Liver (tissue), 8 donors: ENCODE measurements at regions not wholly inside any gene's neighbourhood (a gene's known extent, or its start where the extent isn't known, plus 50 kb on each side); places are given as distances from the start of the nearest gene placed in this dataset.

Experiments
- DNase-seq: peaks from one replicate; pipeline ENCODE4 v3.0.0-alpha.2; 2017; ENCODE audit warnings: low spot score
- H3K27ac ChIP-seq, 2 donors: one replicate each; pipeline ENCODE4 v1.7.0; 2013; ENCODE audit warnings: inconsistent platforms in 2 of 2, low read length in 2 of 2, control low read depth in 1 of 2, low read depth in 1 of 2, mild to moderate bottlenecking in 1 of 2
- H3K27me3 ChIP-seq, 4 donors: one replicate each; pipeline versions ENCODE4 v1.6.1 to v1.7.0; 2013; ENCODE audit warnings: low read length in 3 of 4, inconsistent platforms in 1 of 4, mild to moderate bottlenecking in 1 of 4, moderate library complexity in 1 of 4; ENCODE audit not compliant: control insufficient read depth in 4 of 4, insufficient read depth in 4 of 4
- H3K36me3 ChIP-seq, 4 donors: one replicate each; pipeline versions ENCODE4 v1.6.1 to v1.7.0; 2013; ENCODE audit warnings: low read length in 3 of 4, mild to moderate bottlenecking in 3 of 4, low read depth in 1 of 4, moderate library complexity in 1 of 4; ENCODE audit not compliant: control insufficient read depth in 4 of 4, insufficient read depth in 3 of 4
- H3K4me1 ChIP-seq, 4 donors: one replicate each; pipeline versions ENCODE4 v1.6.1 to v1.7.0; 2013; ENCODE audit warnings: low read length in 3 of 4, mild to moderate bottlenecking in 3 of 4, moderate library complexity in 1 of 4; ENCODE audit not compliant: control insufficient read depth in 4 of 4, insufficient read depth in 4 of 4
- H3K4me3 ChIP-seq, 3 donors: one replicate each; pipeline versions ENCODE4 v1.6.1 to v1.7.0; 2013; ENCODE audit warnings: low read length in 3 of 3, control low read depth in 1 of 3, low read depth in 1 of 3, mild to moderate bottlenecking in 1 of 3
- H3K9ac ChIP-seq, 2 donors: one replicate each; pipeline ENCODE4 v1.7.0; 2013; ENCODE audit warnings: low read length in 2 of 2, mild to moderate bottlenecking in 2 of 2, moderate library complexity in 2 of 2, control low read depth in 1 of 2, low read depth in 1 of 2
- H3K9me3 ChIP-seq, 4 donors: one replicate each; pipeline versions ENCODE4 v1.6.1 to v1.7.0; 2013; ENCODE audit warnings: low read length in 3 of 4; ENCODE audit not compliant: control insufficient read depth in 4 of 4
- EGR1 ChIP-seq, 2 donors: IDR thresholded peaks; 2 replicates each; pipeline ENCODE4 v1.6.1; 2016 to 2018; ENCODE audit warnings: antibody characterized with exemption in 2 of 2, low read depth in 2 of 2
- FOXA1 ChIP-seq: IDR thresholded peaks from 2 replicates; pipeline ENCODE4 v1.6.1; 2016; ENCODE audit warnings: antibody characterized with exemption
- FOXA2 ChIP-seq: IDR thresholded peaks from 2 replicates; pipeline ENCODE4 v1.6.1; 2016; ENCODE audit warnings: antibody characterized with exemption
- GABPA ChIP-seq, 2 donors: IDR thresholded peaks in 1 of 2; conservative IDR thresholded peaks in 1 of 2; 2 replicates each; pipeline ENCODE4 v1.6.1; 2016; ENCODE audit warnings: antibody characterized with exemption in 2 of 2, mild to moderate bottlenecking in 1 of 2, moderate library complexity in 1 of 2
- HNF4A ChIP-seq, 2 donors: conservative IDR thresholded peaks; 2 replicates each; pipeline ENCODE4 v1.6.1; 2016; ENCODE audit warnings: antibody characterized with exemption in 2 of 2, mild to moderate bottlenecking in 2 of 2
- HNF4G ChIP-seq: IDR thresholded peaks from 2 replicates; pipeline ENCODE4 v1.6.1; 2016; ENCODE audit warnings: antibody characterized with exemption
- JUND ChIP-seq, 2 donors: IDR thresholded peaks; 2 replicates each; pipeline ENCODE4 v1.6.1; 2016; ENCODE audit warnings: antibody characterized with exemption in 2 of 2
- NR2F2 ChIP-seq: IDR thresholded peaks from 2 replicates; pipeline ENCODE4 v1.6.1; 2016; ENCODE audit warnings: antibody characterized with exemption
- RAD21 ChIP-seq, 2 donors: IDR thresholded peaks; 2 replicates each; pipeline ENCODE4 v1.6.1; 2016; ENCODE audit warnings: antibody characterized with exemption in 2 of 2, mild to moderate bottlenecking in 2 of 2
- RXRA ChIP-seq, 2 donors: IDR thresholded peaks; 2 replicates each; pipeline ENCODE4 v1.6.1; 2017 to 2018; ENCODE audit warnings: antibody characterized with exemption in 2 of 2, mild to moderate bottlenecking in 1 of 2
- SP1 ChIP-seq: IDR thresholded peaks from 2 replicates; pipeline ENCODE4 v1.6.1; 2018; ENCODE audit warnings: antibody characterized with exemption, mild to moderate bottlenecking
- TAF1 ChIP-seq: conservative IDR thresholded peaks from 2 replicates; pipeline ENCODE4 v1.6.1; 2016; ENCODE audit warnings: antibody characterized with exemption, mild to moderate bottlenecking
- YY1 ChIP-seq: IDR thresholded peaks from 2 replicates; pipeline ENCODE4 v1.6.1; 2016; ENCODE audit warnings: antibody characterized with exemption, mild to moderate bottlenecking
- WGBS: extraction: QIAGEN DNeasy Blood & Tissue Kit; methylation state at CpG from one replicate; pipeline ENCODE4 v1.1.7; 2013; 5-methylcytosine and 5-hydroxymethylcytosine counted together
- TF ChIP-seq, protein P1 (sequence below): IDR thresholded peaks from 2 replicates; pipeline ENCODE4 v1.6.1; 2016; ENCODE audit warnings: antibody characterized with exemption
- TF ChIP-seq, protein P2 (sequence below): fragments of 150-350 bp; IDR thresholded peaks from 2 replicates; pipeline ENCODE4 v1.5.1; 2017; ENCODE audit warnings: improper control_type of control experiment, low read depth, low read length; ENCODE audit not compliant: missing input control
- TF ChIP-seq, protein P3 (sequence below): IDR thresholded peaks from 2 replicates; pipeline ENCODE4 v1.6.1; 2016; ENCODE audit warnings: antibody characterized with exemption
- TF ChIP-seq, protein P4 (sequence below): IDR thresholded peaks from 2 replicates; pipeline ENCODE4 v1.6.1; 2016; ENCODE audit warnings: antibody characterized with exemption
- donor health status: healthy.
- donor health status: healthy.
- donor health status: healthy.
- donor health status: healthy.
- donor health status: healthy.

DNA sequence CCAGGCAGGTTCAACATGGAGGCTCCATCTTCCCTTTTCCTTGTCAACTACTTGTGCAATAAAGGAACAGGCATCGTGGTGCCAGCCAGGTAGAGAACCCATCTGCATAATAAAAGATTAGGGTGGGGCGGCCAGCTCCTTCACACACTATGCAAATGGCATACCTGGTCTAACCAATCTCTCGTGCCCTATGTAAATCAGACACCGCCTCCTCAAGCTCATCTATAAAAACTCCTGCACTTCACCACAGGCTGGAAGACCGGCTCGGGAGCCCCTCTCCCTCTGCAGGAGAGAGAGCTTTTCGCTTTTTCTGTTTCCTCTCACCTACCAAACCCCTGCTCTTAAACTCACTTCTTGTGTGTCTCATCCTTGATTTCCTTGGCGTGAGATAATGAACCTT lies 244.3 kb upstream of the PUM3 start:
- WGBS = 76% methylated on average over 8 of the region's 8 CpGs
- no peak overlapping the region for H3K9ac ChIP-seq
- no peak for TF ChIP-seq NR2F2
- no peak for TF ChIP-seq FOXA2
- no peak for TF ChIP-seq HNF4G
- no peak for TF ChIP-seq TAF1
- no peak for TF ChIP-seq HNF4A (conservative IDR thresholded peaks at IDR 0.05)
- no peak overlapping the region for H3K27ac ChIP-seq
- H3K9me3 ChIP-seq = no peaks in the 10 kb centered on the region
- H3K4me3 ChIP-seq = no peak overlapping the region
- no peaks in the 10 kb centered on the region for H3K27me3 ChIP-seq
- no peak for DNase-seq
- no peaks in the 10 kb centered on the region for H3K36me3 ChIP-seq
- H3K4me1 ChIP-seq = no peaks in the 10 kb centered on the region

DNA sequence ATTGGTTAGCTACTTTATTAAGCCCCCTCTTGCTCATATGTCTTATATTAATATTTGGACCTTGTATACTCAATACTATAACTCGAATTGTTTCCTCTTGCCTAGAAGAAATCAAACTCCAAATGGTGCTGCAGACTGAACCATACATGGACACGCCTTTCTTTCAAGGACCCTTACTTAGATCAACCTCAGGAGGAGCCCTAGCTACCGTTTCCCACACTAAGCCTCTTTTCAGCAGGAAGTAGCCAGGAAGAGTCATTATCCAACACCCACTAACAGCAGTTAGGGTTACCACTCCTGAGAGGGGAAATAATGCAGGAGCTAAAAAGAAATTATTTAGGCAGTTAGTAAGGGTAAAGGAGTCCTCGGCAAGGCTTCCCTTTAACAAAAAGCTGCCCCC lies 243.8 kb upstream of the PUM3 start:
- DNase-seq = no peak
- Histone ChIP-seq H3K9ac (no peak overlapping the region), H3K36me3 (no peaks in the 10 kb centered on the region), H3K4me1 (no peaks in the 10 kb centered on the region), H3K27ac (no peak overlapping the region), H3K27me3 (no peaks in the 10 kb centered on the region), H3K9me3 (no peaks in the 10 kb centered on the region), H3K4me3 (no peak overlapping the region)
- TF ChIP-seq TAF1 = no peak
- no peak for TF ChIP-seq EGR1 (IDR thresholded peaks at IDR 0.05; ENCODE audit: low read depth in 2 of 2)
- TF ChIP-seq, protein P1, sequence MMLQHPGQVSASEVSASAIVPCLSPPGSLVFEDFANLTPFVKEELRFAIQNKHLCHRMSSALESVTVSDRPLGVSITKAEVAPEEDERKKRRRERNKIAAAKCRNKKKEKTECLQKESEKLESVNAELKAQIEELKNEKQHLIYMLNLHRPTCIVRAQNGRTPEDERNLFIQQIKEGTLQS = no peak
- no peak for TF ChIP-seq RXRA (IDR thresholded peaks at IDR 0.05)
- TF ChIP-seq, protein P2, sequence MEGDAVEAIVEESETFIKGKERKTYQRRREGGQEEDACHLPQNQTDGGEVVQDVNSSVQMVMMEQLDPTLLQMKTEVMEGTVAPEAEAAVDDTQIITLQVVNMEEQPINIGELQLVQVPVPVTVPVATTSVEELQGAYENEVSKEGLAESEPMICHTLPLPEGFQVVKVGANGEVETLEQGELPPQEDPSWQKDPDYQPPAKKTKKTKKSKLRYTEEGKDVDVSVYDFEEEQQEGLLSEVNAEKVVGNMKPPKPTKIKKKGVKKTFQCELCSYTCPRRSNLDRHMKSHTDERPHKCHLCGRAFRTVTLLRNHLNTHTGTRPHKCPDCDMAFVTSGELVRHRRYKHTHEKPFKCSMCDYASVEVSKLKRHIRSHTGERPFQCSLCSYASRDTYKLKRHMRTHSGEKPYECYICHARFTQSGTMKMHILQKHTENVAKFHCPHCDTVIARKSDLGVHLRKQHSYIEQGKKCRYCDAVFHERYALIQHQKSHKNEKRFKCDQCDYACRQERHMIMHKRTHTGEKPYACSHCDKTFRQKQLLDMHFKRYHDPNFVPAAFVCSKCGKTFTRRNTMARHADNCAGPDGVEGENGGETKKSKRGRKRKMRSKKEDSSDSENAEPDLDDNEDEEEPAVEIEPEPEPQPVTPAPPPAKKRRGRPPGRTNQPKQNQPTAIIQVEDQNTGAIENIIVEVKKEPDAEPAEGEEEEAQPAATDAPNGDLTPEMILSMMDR = no peak
- no peak for TF ChIP-seq FOXA1
- TF ChIP-seq GABPA (IDR thresholded peaks at IDR 0.05 in 1 of 2, conservative IDR thresholded peaks at IDR 0.05 in 1 of 2) = no peak
- WGBS = 72% methylated on average over 4 of the region's 4 CpGs

DNA sequence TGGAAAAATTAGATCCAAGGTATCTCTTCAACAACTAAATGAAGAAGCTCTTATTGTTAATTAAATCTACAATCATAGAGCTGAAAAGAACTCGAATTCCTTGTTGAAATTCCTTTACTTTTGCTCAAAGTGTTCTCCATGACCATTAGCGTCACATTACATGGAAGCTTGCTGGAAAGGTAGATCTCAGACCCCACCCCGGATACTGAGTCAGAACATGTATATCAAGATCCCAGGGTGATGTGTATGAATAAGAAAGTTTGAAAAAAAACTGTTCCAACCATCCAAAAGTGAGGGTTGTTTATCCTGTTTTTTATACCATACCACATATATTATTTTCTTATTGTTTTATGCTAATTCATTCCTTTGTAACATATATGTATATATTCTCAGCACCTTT lies 237.1 kb upstream of the PUM3 start:
- DNase-seq = no peak
- Histone ChIP-seq H3K9ac (no peak overlapping the region), H3K36me3 (no peaks in the 10 kb centered on the region), H3K9me3 (no peaks in the 10 kb centered on the region), H3K4me3 (no peak overlapping the region), H3K4me1 (no peaks in the 10 kb centered on the region), H3K27ac (no peak overlapping the region), H3K27me3 (no peaks in the 10 kb centered on the region)
- WGBS = 75% methylated on average over 3 of the region's 3 CpGs
- TF ChIP-seq FOXA1 = no peak
- TF ChIP-seq NR2F2 = no peak
- no peak for TF ChIP-seq YY1
- no peak for TF ChIP-seq JUND (IDR thresholded peaks at IDR 0.05)
- no peak for TF ChIP-seq FOXA2
- TF ChIP-seq, protein P3, sequence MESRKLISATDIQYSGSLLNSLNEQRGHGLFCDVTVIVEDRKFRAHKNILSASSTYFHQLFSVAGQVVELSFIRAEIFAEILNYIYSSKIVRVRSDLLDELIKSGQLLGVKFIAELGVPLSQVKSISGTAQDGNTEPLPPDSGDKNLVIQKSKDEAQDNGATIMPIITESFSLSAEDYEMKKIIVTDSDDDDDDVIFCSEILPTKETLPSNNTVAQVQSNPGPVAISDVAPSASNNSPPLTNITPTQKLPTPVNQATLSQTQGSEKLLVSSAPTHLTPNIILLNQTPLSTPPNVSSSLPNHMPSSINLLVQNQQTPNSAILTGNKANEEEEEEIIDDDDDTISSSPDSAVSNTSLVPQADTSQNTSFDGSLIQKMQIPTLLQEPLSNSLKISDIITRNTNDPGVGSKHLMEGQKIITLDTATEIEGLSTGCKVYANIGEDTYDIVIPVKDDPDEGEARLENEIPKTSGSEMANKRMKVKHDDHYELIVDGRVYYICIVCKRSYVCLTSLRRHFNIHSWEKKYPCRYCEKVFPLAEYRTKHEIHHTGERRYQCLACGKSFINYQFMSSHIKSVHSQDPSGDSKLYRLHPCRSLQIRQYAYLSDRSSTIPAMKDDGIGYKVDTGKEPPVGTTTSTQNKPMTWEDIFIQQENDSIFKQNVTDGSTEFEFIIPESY = no peak
- TF ChIP-seq EGR1 (IDR thresholded peaks at IDR 0.05; ENCODE audit: low read depth in 2 of 2) = no peak
- no peak for TF ChIP-seq TAF1
- TF ChIP-seq RAD21 (IDR thresholded peaks at IDR 0.05) = no peak
- no peak for TF ChIP-seq HNF4A (conservative IDR thresholded peaks at IDR 0.05)
- TF ChIP-seq, protein P4, sequence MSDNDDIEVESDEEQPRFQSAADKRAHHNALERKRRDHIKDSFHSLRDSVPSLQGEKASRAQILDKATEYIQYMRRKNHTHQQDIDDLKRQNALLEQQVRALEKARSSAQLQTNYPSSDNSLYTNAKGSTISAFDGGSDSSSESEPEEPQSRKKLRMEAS = no peak
- TF ChIP-seq RXRA (IDR thresholded peaks at IDR 0.05) = no peak
- TF ChIP-seq SP1 = no peak
- no peak for TF ChIP-seq HNF4G
- TF ChIP-seq, protein P2 = no peak
- TF ChIP-seq, protein P1 = no peak
- no peak for TF ChIP-seq GABPA (IDR thresholded peaks at IDR 0.05 in 1 of 2, conservative IDR thresholded peaks at IDR 0.05 in 1 of 2)
